ENCODE measurements at regions not wholly inside any gene's neighbourhood (a gene's known extent, or its start where the extent isn't known, plus 50 kb on each side); places are given as distances from the start of the nearest gene placed in this dataset.

- ATAC-seq: no peak
- peaks cover 0 to 53% (median 14%) of the 10 kb centered on the region in 12 donors for H3K4me1 ChIP-seq
- H3K27me3 ChIP-seq: peaks cover 10 to 80% (median 60%) of the 10 kb centered on the region in 9 donors
- H3K9me3 ChIP-seq: no peaks in the 10 kb centered on the region
- no peak for TF ChIP-seq CTCF (IDR thresholded peaks at IDR 0.05)
- TF ChIP-seq POLR2A (IDR thresholded peaks at IDR 0.05): no peak
- 16 to 25% (median 24%) methylated on average over 18 of the region's 18 CpGs for WGBS, 4 donors
- H3K36me3 ChIP-seq: no peaks in the 10 kb centered on the region
- H3K27ac ChIP-seq: peak overlapping the region in 1 of 12 donors; percentile 7
- intact Hi-C loops (cut with DNase I): loop anchor here in 5 of 10 donors (5.0 to 10.0 kb wide), 4 partner anchors 181 to 431 kb away; no protein-coding TSS in a partner anchor
- DNase-seq: no peak
- peak overlapping the region in 10 of 12 donors; percentile 41 to 69 (median 58) for H3K4me3 ChIP-seq
Measured at GRCh38 chr19:30223866-30224688, 148.1 kb upstream of the ZNF536 start.

GRCh38 chr19:30224689-30225606 lies 147.2 kb upstream of the ZNF536 start:
- no peak for DNase-seq
- Histone ChIP-seq H3K27ac (peak overlapping the region in 5 of 12 donors; percentile 0 to 39 (median 7)), H3K4me1 (peaks cover 0 to 57% (median 15%) of the 10 kb centered on the region in 12 donors), H3K9me3 (no peaks in the 10 kb centered on the region), H3K27me3 (peaks cover 10 to 84% (median 61%) of the 10 kb centered on the region in 9 donors), H3K4me3 (peak overlapping the region; percentile 29 to 69 (median 56)), H3K36me3 (no peaks in the 10 kb centered on the region)
- 3 to 6% (median 4%) methylated on average over 43 of the region's 43 CpGs for WGBS, 4 donors
- intact Hi-C loops (cut with DNase I): loop anchor here in 8 of 10 donors (5.0 to 10.0 kb wide), 6 partner anchors 180 to 430 kb away; no protein-coding TSS in a partner anchor
- no peak for TF ChIP-seq CTCF (IDR thresholded peaks at IDR 0.05)
- no peak for TF ChIP-seq POLR2A (IDR thresholded peaks at IDR 0.05)
- no peak for ATAC-seq

- Histone ChIP-seq H3K36me3 (no peaks in the 10 kb centered on the region), H3K4me3 (peak overlapping the region; percentile 29 to 69 (median 56)), H3K9me3 (no peaks in the 10 kb centered on the region), H3K27ac (peak overlapping the region in 3 of 12 donors; percentile 26 to 39 (median 31)), H3K4me1 (peaks cover 0 to 57% (median 15%) of the 10 kb centered on the region in 12 donors), H3K27me3 (peaks cover 10 to 92% (median 64%) of the 10 kb centered on the region in 9 donors)
- WGBS, 4 donors: 1 to 2% (median 1%) methylated on average over 61 to 84 of the region's 84 CpGs
- ATAC-seq: no peak
- TF ChIP-seq CTCF (IDR thresholded peaks at IDR 0.05) (no peak), POLR2A (IDR thresholded peaks at IDR 0.05) (no peak)
- no peak for DNase-seq
- intact Hi-C loops (cut with DNase I): loop anchor here in 8 of 10 donors (2.0 to 10.0 kb wide), 8 partner anchors 179 to 429 kb away; no protein-coding TSS in a partner anchor
Measured at GRCh38 chr19:30225676-30226463, 146.3 kb upstream of the ZNF536 start.

Measured in heart left ventricle (tissue), 16 donors.